Esophagus muscularis mucosa (tissue), 4 donors: ENCODE measurements at regions not wholly inside any gene's neighbourhood (a gene's known extent, or its start where the extent isn't known, plus 50 kb on each side); places are given as distances from the start of the nearest gene placed in this dataset.

Source experiments
- DNase-seq: peaks from one replicate; pipeline ENCODE4 v3.0.0-alpha.2; 2017; ENCODE audit errors: extremely low spot score
- H3K27ac ChIP-seq, 4 donors: fragments of 200-600 bp; sonication (generic); replicated peaks in 1 of 4; 1 replicate in 3 of 4; 2 replicates in 1 of 4; pipeline ENCODE4 v1.5.1; 2016 to 2019; ENCODE audit warnings: mild to moderate bottlenecking in 1 of 4
- H3K27me3 ChIP-seq, 4 donors: fragments of 200-600 bp; sonication (generic); one replicate each; pipeline versions ENCODE4 v1.5.1 to v1.6.0; 2016 to 2019
- H3K36me3 ChIP-seq, 4 donors: fragments of 200-600 bp; sonication (generic); one replicate each; pipeline ENCODE4 v1.5.1; 2016 to 2019
- H3K4me1 ChIP-seq, 4 donors: fragments of 200-600 bp; sonication (generic); one replicate each; pipeline ENCODE4 v1.5.1; 2016 to 2019
- H3K4me3 ChIP-seq, 4 donors: fragments of 200-600 bp; sonication (generic); 1 replicate in 2 of 4; 2 replicates in 2 of 4; pipeline ENCODE4 v1.5.1; 2016 to 2019; ENCODE audit warnings: mild to moderate bottlenecking in 4 of 4, moderate library complexity in 1 of 4
- H3K9me3 ChIP-seq, 4 donors: fragments of 200-600 bp; sonication (generic); 1 replicate in 3 of 4; 2 replicates in 1 of 4; pipeline ENCODE4 v1.5.1; 2016 to 2019
- CTCF ChIP-seq, 3 experiments: fragments of 200-600 bp in 2 of 3; fragments of 450-650 bp in 1 of 3; sonication (generic) in 2 of 3; IDR thresholded peaks; one replicate each; pipeline ENCODE4 v1.5.1; 2017 to 2019; ENCODE audit warnings: antibody characterized with exemption in 3 of 3, mild to moderate bottlenecking in 2 of 3, moderate library complexity in 1 of 3
- EP300 ChIP-seq: sonication (generic); formaldehyde crosslinking; IDR thresholded peaks from one replicate; pipeline ENCODE4 v1.6.1; 2017; ENCODE audit warnings: antibody characterized with exemption
- POLR2A ChIP-seq: fragments of 450-650 bp; IDR thresholded peaks from one replicate; pipeline ENCODE4 v1.6.1; 2017; ENCODE audit warnings: antibody characterized with exemption, moderate library complexity, mild to moderate bottlenecking, low read depth
- POLR2AphosphoS5 ChIP-seq, 2 donors: sonication (generic); formaldehyde crosslinking; IDR thresholded peaks; one replicate each; pipeline ENCODE4 v1.6.1; 2017; ENCODE audit warnings: antibody characterized with exemption in 2 of 2
- WGBS: methylation state at CpG from one replicate; pipeline ENCODE4 v1.1.5; 2018; 5-methylcytosine and 5-hydroxymethylcytosine counted together
- intact Hi-C: fragments of 100-400 bp; cut with DNase I; formaldehyde crosslinking; loops from one replicate; pipeline ENCODE4 v1.15.1; 2023

- Histone ChIP-seq H3K9me3 (peaks cover 0 to 27% (median 10%) of the 10 kb centered on the region in 4 donors), H3K27ac (no peak overlapping the region), H3K27me3 (no peaks in the 10 kb centered on the region), H3K4me1 (no peaks in the 10 kb centered on the region), H3K4me3 (no peak overlapping the region), H3K36me3 (no peaks in the 10 kb centered on the region)
- TF ChIP-seq EP300 (no peak), CTCF (IDR thresholded peaks at IDR 0.05) (no peak), POLR2AphosphoS5 (IDR thresholded peaks at IDR 0.05) (no peak), POLR2A (no peak)
- intact Hi-C loops: no loop called here
- WGBS: 83% methylated on average over 1 of the region's 1 CpG
- DNase-seq: no peak
Observed at GRCh38 chr12:124201248-124201647, 93.6 kb upstream of the RFLNA start.

GRCh38 chr12:124203176-124203575 lies 91.7 kb upstream of the RFLNA start:
- no peak overlapping the region for H3K4me3 ChIP-seq
- no peak overlapping the region for H3K27ac ChIP-seq
- DNase-seq: no peak
- peaks cover 0 to 12% (median 5%) of the 10 kb centered on the region in 4 donors for H3K9me3 ChIP-seq
- H3K36me3 ChIP-seq: no peaks in the 10 kb centered on the region
- H3K4me1 ChIP-seq: no peaks in the 10 kb centered on the region
- 59% methylated on average over 5 of the region's 5 CpGs for WGBS
- intact Hi-C loops: no loop called here
- TF ChIP-seq CTCF (IDR thresholded peaks at IDR 0.05) (no peak), EP300 (no peak), POLR2AphosphoS5 (IDR thresholded peaks at IDR 0.05) (no peak), POLR2A (no peak)
- H3K27me3 ChIP-seq: no peaks in the 10 kb centered on the region

GRCh38 chr12:124205405-124205804 lies 89.5 kb upstream of the RFLNA start:
- Histone ChIP-seq H3K27ac (no peak overlapping the region), H3K4me3 (no peak overlapping the region), H3K9me3 (peaks cover 0 to 12% (median 5%) of the 10 kb centered on the region in 4 donors), H3K27me3 (no peaks in the 10 kb centered on the region), H3K4me1 (no peaks in the 10 kb centered on the region), H3K36me3 (no peaks in the 10 kb centered on the region)
- no peak for TF ChIP-seq EP300
- TF ChIP-seq POLR2AphosphoS5 (IDR thresholded peaks at IDR 0.05): no peak
- no peak for TF ChIP-seq CTCF (IDR thresholded peaks at IDR 0.05)
- no peak for TF ChIP-seq POLR2A
- intact Hi-C loops: no loop called here
- no peak for DNase-seq
- WGBS: 93% methylated on average over 2 of the region's 2 CpGs

GRCh38 chr12:124207049-124207448 lies 87.8 kb upstream of the RFLNA start:
- no peaks in the 10 kb centered on the region for H3K4me1 ChIP-seq
- WGBS: 86% methylated on average over 1 of the region's 1 CpG
- TF ChIP-seq EP300 (no peak), POLR2AphosphoS5 (IDR thresholded peaks at IDR 0.05) (no peak), CTCF (IDR thresholded peaks at IDR 0.05) (no peak)
- H3K27ac ChIP-seq: no peak overlapping the region
- intact Hi-C loops: no loop called here
- H3K27me3 ChIP-seq: no peaks in the 10 kb centered on the region
- DNase-seq: no peak
- no peaks in the 10 kb centered on the region for H3K36me3 ChIP-seq
- H3K9me3 ChIP-seq: peaks cover 0 to 16% (median 10%) of the 10 kb centered on the region in 4 donors
- no peak overlapping the region for H3K4me3 ChIP-seq

- 81% methylated on average over 15 of the region's 15 CpGs for WGBS
- intact Hi-C loops: no loop called here
Observed at GRCh38 chr12:124207617-124208016, 87.3 kb upstream of the RFLNA start.

More at GRCh38 chr12:124207617-124208016, 87.3 kb upstream of the RFLNA start:
- Histone ChIP-seq H3K4me1 (no peaks in the 10 kb centered on the region), H3K27ac (no peak overlapping the region), H3K4me3 (no peak overlapping the region), H3K9me3 (peaks cover 0 to 16% (median 10%) of the 10 kb centered on the region in 4 donors), H3K27me3 (no peaks in the 10 kb centered on the region), H3K36me3 (no peaks in the 10 kb centered on the region)
- no peak for TF ChIP-seq CTCF (IDR thresholded peaks at IDR 0.05)
- no peak for TF ChIP-seq POLR2AphosphoS5 (IDR thresholded peaks at IDR 0.05)
- TF ChIP-seq POLR2A: no peak
- TF ChIP-seq EP300: no peak
- no peak for DNase-seq
